ENCODE measurements at regions not wholly inside any gene's neighbourhood (a gene's known extent, or its start where the extent isn't known, plus 50 kb on each side); places are given as distances from the start of the nearest gene placed in this dataset.

DNA sequence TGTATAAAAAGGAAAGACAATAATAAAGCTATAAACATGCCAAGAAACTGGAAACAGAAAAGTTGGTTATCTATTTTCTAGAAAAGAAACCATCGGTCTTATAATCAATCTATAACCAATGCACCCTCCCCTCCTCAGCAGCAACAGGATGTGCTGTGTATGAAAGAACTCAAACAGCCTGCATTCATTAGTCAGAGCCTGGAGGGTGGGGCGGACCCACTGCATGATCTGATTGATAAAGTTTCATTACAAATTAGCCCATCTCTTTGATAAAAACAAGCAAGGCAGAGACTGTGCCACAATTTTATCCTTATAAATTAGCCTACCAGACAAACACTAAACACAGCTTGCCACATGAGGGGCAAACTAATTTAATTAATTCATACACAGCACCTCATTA lies 448.1 kb downstream of the BCAT1 start:
- no peak for DNase-seq

DNA sequence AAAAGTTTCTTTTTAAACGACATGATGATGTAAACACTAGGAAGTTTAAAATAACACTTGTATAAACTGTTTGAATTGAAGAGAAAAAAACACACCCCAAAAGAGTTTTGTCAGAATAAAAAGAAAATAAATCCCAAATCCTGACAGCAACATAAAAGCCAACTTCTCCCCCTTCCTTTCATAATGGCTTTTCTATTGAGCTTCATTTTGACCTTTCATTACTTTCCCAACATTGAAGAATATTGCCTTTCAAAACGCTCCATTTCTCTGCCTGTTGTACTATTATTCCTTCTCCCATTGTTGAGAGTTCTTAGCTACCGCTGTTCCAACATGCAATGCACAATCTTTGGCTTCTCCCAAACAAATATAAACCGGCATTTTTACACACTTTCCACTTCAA lies 448.5 kb downstream of the BCAT1 start:
- DNase-seq, result no peak

DNA sequence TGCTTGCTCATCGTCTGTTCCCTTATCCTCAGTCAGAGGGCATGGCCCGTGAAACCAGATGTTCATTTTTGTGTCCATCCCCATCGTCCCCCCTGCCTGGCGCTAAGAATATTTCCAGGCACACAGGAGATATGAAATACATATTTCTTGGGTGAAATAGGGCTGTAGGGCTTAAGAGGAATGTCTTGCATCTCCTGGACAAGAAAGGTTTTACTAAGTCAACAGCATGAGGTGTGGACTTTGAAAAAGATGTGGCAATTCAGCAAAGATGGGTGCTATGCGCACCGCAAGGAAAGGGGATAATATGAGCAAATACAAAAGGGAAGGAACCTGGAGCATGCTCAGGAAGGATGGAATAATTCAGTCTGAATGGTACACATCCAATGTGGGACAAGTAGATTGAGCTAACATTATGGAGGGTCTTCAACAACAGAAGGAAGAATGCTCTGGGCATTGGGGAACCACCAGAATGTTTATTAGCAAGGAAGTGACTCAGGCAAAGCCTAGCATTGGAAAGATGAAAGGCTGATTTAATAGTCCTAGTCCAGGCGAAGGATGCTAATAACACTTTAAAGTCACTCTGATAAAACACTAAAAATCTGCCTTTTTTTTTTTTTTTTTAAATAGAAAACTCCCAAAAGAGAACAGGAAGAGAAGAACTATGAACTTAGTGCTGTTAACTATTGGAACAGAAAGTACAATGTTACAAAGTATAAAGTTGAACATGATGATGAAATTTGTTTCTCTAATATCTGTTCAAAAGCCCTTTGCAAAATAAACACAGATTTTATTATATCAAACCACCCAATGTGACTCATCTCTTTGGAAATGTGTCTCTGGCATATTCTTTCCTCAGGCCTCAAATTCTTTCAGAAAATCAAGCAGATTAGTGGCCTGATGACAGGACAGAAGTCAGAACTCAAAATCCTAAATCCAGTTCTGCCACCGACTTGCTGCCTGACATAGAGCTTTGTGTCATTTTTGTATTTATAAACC lies 449.5 kb downstream of the BCAT1 start:
- DNase-seq, result no peak

DNA sequence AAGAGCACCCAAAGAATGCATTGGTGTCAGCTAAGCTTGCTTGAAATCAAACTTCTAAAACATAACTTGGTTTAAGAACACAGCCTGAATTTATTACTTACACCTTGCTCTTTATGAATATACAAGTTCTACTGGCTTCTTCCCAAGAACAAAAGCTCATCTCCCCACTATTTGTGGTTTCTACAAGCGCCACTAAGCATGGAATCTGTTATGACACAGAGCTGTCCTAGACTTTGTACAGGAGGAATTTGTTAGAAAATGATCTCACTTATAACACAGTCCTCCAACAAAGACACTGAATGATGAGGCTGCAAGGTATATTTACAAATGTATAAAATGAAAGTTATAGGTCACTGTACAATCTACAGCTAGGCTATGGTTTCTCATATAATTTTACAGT lies 452.1 kb downstream of the BCAT1 start:
- DNase-seq, result no peak

DNA sequence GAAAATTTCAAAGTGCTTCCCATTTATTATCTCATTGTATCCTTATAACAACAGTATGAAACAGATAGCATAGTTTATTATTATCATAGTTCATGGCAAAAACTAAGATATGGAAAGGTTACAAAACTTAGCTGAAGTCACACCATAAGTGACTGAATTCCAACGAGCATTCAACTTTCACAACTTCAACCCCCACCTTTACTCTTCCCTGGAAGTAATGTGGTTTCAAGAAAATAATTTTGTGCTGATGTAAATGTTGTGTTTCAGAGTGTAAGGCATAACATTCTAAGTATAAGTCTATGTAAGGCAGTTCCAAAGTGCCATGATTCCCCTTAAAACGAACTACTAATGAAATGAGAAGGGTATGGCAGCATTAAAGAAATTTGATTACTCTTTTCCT lies 454.5 kb downstream of the BCAT1 start:
- DNase-seq, result no peak

DNA sequence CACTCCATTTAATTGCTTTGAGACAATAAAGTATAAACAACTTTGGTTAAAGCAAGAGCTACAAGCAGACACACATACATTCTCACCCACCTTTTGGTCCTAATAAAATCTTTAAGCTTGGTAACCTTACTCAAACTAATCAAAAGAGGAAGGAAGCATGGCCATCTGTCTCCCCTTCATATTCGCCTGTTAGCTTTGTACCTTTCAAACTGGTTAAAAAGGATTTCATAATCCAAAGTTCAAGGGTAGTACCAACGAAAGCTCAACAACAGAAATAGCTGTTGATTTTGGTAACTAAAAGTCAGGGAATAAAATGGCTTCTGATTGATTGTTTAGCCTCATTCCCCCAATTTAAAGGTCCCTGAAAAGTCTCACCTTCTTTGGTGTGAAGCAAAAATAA lies 456.9 kb downstream of the BCAT1 start:
- no peak for DNase-seq

DNA sequence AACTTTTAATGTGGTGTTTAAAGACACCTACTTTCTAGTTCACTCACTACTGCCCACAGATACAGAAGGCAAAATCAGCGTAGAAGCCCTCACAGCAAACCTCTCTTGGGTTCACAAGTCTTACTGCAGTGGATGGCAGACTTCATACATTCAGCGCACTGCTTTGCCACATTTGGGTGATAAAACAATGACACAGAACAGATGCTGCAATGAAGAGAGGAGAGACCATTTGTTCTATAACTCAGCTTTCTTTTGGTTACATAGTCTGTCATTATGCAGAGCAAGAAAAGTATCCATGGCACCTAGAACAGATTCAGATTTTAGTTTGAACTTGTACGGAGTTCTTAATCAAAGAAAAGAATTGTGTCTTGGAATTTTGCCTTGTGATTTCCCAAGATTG lies 459.0 kb downstream of the BCAT1 start:
- no peak for DNase-seq

DNA sequence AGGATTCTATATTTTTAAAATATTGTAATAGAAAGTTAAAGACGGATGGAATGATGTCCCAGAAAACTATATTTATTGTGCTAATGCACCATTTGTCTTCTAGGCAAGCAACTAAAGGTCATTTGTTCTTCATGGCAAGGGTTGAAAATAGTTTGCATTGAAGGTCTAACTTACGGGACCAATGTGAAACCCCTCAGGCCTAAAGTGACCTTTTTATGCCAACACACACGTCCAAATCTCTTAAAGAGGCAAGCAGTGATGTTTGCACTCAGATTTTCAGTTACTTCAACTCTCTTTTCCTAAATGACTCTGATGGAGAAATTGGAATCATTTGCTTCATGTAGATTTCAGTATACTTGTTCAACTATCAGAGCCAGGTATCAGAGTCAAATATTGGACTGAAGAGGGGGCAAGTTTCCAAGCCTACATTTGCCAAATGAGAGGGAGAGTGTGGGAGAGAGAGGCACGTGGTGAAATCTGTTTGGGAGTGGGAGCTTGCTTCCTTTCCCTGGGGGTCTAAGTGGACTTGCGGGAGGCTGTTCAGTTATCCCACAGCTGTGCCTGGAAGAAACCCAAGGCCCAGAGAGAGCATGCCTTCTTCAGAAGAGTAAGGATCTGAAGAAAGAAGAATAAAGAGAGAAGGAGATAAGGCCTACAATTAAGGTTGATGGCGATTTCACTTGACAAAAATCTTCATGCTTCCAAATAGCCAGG lies 459.8 kb downstream of the BCAT1 start:
- DNase-seq, result no peak

DNA sequence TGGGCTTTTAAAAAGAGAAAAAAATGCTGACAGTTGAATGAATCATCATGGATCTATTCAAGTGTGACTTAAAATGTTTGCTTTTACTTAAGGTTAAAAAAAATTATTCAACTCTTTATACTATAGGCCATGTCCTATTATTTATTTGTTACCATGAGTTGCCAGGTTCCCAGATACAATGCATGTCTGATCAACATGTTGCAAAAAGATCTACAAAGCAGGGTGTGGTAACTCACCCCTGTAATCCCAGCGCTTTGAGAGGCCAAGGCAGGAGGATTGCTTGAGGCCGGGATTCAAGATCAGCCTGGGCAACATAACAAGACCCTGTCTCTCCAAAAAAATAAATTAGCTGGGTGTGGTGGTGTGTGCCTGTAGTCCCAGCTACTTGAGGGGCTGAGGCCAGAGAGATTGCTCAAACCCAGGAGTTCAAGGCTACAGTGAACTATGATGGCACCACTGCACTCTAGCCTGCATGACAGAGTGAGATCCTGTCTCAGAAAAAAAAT lies 460.8 kb downstream of the BCAT1 start:
- no peak for DNase-seq

DNA sequence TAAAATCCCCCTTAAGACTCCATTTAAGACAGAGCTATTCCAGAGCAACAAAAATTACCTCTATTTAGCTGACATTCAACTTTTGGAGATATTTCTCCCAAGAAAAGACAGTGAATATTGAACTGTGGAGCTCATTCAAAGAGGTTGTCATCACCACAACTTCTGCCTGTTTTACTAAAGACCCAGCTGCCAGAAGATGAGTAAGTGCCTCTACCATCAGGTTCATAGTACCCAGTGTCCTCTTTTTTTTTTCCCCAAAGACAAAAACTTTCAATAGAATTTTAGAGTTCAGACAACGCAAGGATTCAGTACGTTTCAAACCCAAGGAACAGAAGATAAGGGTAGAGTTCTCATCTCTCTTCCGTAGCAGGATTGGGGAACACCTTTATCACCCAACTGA lies 461.3 kb downstream of the BCAT1 start:
- no peak for DNase-seq

DNA sequence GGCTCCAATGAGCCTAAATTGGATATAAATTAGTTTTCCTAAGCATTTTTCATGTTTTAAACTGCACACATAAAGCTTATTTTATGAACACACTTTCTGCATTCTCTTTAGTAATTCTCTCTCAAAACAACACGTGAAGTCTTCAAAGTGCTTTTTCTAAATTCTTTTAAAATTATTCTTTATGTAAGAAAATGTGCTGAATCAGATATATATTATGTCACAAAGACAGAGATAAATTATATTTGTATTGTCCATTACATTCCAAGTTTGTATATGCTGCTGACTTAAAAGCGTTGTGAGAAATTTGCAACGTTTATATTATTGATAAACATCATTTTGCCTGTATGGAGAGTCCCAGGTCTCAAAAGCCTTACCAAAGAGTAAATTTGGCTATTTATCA lies 465.2 kb downstream of the BCAT1 start:
- no peak for DNase-seq

DNA sequence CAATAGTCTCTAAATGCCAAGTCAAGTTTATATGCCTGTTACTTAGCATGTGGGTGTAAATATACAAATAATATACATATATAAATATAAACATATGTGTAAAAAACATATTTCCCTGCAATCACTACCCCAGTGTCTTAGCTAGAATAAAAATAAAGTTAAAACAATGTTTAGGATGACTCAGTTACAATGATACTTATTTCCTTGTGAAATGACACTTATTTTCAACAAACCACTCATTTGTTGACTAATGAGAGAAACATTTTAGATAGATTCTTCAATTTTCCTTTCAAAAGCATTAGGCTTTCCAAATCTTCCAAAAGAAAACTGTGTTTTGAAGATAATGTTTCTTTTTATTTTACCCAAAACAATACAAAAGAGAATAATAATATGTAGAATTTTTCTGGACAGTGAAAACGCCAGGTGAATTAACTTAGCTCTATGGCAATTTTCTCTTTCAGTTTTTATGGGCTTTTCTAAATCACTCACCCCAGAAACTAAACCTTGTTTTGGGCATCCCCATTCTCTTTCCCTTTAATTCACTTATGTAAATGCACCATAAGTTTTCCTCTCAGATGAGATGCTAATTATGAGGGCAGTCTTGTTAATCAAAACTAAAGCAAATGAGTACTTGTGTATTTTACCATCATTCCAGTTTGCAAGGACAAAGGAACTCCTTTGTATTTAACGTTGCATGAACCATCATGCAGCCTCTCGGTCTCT lies 465.9 kb downstream of the BCAT1 start:
- DNase-seq, result no peak

DNA sequence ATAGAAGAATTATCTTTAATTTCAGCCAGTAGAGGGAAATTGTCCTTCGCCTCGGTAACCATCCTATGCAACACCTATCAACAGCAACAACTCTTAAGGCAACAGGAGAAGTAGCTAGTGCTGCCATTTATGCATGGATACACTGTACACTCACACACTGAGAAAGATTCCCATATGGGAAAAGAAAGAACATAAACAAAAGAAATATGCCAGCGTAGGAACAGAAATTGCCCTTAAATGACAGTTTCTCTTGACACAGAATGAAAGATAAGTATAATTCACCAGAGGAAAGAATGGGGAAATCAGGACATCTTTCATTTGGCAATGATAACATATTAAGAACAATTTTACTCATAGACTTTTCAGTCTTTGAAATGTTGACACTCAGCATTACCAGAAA lies 466.9 kb downstream of the BCAT1 start:
- no peak for DNase-seq

DNA sequence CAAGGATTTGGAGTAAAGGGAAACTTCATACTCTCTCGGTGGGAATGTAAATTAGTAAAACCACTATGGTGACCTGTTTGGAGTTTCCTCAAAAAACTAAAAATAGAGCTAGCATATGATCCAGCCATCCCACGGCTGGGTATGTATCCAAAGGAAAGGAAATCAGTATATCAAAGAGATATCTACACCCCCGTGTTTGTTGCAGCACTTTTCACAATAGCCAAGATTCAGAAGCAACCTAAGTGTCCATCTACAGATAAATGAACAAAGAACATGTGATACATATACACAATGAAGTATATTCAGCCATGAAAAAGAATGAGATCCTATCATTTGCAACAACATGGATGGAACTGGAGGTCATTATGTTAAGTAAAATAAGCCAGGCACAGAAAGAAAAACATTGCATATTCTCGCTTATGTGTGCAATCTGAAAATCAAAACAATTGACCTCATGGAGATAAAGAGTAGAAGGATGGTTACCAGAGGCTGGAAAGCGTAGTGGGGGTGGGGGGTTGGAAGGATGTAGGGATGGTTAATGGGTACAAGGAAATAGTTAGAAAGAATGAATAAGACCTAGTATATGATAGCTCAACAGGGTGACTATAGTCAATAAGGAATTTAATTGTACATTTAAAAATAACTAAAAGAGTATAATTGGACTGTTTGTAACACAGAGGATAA lies 468.0 kb downstream of the BCAT1 start:
- DNase-seq, result no peak

DNA sequence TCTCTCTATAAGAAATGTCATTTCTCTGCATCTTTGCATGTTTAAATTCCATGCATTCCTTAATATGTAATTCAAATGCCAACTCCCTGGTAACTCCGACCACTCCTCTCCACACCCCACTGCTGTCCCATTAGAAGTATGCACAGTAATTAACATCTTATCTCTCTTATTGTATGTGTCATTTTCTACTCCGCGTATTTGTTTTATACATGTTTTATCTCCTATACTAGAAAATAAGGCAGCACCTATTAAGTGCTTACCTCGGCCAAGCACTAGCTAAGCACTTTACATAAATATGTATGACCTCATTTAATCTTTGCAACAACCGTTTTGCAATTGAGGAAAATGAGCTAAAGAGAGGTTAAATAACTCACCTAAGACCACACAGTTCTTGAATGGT lies 469.8 kb downstream of the BCAT1 start:
- no peak for DNase-seq

DNA sequence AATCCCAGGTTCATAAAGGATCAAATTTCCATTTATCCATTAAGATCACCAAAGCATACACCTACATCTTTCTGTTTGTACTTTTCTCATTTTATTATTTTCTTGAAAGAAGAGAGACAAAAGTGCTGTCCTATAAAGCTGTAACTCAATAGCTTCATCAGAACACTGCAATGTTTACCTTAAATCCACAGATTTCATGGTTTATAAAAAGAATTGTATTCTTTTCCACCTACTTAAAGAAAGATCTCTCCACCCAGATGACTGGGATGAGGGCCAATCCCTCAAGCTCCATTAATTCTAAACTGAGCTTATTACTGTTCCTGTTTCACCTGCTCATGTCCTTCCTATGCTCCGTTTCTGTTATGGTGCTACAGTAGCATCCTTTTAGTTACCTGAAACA lies 470.6 kb downstream of the BCAT1 start:
- DNase-seq, result no peak

DNA sequence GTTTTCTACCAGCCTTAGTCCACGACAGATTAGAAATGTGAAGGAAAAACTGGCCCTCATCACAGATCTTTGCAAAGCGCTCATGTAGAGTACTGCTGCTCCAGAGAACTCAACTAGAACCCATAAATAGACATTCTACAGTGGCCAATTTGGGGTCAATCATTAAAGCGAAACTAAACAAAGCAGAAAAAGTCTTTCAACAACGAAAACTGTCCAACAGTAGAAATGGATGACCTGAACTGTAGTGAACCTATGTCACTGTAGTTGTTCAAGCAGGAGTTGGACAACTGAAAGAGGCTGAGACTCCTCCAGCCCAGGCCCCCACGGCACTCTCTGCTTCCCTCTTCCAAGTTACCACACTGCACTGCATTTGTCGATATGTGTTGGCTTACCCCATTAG lies 472.6 kb downstream of the BCAT1 start:
- no peak for DNase-seq

DNA sequence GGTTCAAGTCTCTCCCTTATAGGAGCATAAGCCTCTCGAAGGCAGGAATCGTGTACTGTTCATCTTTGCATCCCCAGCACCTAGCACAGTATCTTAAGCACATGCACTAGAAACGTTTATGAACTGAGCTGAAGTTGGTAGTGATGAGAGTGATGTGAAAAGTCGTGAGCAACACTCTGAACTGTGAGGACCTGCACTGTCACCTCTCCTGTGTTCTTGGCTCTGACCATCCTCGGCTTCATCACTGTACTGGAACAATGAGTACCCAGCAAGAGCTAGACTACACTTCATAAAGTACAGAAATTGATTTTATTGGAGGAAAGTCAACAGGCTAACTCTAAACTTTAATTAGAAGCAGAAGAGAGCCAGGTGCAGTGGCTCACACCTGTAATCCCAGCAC lies 473.6 kb downstream of the BCAT1 start:
- no peak for DNase-seq

DNA sequence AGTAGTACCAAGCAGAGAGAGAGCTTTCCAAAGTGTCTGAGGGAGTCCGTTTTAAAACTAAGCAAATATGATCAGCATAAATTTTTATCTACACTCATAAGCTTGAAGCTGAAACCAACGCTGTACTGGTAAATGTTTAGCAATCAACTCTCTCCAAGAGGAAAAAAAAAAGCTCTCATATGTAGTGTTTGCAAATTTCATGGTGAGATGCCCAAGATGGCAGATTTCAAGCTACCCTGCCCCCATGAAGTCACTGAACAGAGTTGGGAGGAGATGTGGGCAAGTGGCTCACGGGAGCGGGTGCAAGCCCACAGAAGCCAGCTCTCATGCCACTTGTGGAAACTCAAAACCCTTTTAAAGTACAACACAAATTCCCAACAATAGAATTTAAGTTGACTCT lies 475.8 kb downstream of the BCAT1 start:
- no peak for DNase-seq

DNA sequence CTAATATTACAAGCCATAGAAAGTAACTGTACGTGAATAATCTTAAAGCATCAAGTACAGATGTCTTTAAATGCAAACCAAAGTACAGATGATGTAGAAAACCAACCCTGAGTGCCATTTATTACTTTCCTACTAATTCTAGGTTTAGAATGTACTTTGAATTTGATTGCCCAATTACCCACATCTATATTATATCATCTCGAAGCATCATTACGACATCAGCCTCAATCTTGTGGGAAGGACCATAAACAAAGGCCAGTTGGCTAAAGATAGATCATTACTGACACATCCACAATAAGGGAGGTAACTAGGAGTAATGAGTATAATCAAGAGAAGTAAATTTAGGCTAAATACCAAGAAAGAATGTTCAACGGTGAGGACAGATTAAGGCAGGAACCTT lies 478.9 kb downstream of the BCAT1 start:
- no peak for DNase-seq

DNA sequence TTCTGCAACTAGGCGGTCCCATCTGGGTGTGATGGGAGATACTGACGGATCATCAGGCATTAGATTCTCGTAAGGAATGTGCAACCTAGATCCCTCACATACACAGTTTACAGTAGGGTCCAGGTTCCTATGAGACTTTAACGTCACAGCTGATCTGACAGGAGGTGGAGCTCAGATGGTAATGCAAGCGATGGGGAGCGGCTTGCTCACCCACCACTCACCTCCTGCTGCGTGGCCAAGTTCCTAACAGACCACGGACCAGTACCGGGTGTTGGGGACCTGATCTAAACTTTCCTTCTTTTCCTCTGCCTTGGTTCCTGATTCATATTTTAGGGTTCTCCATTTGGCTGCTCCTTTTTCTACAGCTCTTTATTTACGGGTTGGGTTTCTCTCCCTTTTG lies 479.8 kb downstream of the BCAT1 start:
- DNase-seq, result no peak

DNA sequence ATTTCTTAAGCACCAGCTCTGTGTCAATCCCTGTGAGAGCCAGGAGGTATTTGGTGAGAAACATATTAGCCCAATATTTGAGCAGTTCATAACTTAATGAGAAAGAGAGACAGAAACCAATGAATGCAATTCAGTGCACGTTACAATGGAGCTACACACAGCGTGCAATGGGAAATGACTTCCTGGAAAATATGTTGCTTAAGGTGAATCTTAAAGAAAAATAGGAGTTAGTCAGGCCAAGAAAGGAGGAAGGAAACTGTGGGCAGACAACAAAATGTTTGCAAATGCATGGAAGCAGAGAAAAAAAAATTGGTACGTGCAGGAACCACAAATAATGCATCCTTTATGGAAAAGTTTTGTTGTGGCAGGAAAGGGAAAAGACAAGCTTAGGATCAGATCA lies 481.7 kb downstream of the BCAT1 start:
- DNase-seq, result no peak

DNA sequence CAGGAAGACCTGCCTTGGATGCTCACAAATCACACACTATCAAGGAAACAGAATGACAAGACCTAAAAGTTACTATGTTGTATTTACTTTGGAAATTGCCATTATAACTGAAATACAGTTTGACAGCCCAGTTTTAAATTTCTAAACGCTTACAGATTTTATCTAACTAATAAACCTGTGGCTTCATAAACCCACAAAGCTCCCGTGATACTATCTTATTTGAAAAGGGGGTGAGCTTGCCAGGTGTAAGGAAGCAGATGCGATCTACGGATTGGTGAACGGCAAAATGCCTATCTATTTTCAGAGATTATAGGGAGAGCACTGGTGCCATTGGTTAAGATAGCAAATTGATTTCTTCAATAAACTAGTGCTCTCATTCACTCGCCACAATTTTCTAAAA lies 485.5 kb downstream of the BCAT1 start:
- no peak for DNase-seq
